Heart right ventricle (tissue), 16 donors: ENCODE measurements at regions not wholly inside any gene's neighbourhood (a gene's known extent, or its start where the extent isn't known, plus 50 kb on each side); places are given as distances from the start of the nearest gene placed in this dataset.

ENCODE experiments used
- ATAC-seq, 8 donors: fragments of 200-7000 bp; cut with Tn5 transposase; one replicate each; pipeline ENCODE4 v1.9.1; 2020; ENCODE audit warnings: mild to moderate bottlenecking in 8 of 8, moderate library complexity in 8 of 8, moderate number of reproducible peaks in 1 of 8
- DNase-seq, 2 donors: peaks; one replicate each; pipeline ENCODE4 v3.0.0-alpha.2; 2020
- H3K27ac ChIP-seq, 10 donors: fragments of 200-600 bp; sonication (generic) in 2 of 10; one replicate each; pipeline versions ENCODE4 v1.5.0 to v1.8.0; 2020 to 2022; ENCODE audit warnings: mild to moderate bottlenecking in 3 of 10
- H3K27me3 ChIP-seq, 7 donors: fragments of 200-600 bp; one replicate each; pipeline ENCODE4 v1.8.0; 2021 to 2022; ENCODE audit warnings: mild to moderate bottlenecking in 2 of 7
- H3K36me3 ChIP-seq, 9 donors: fragments of 200-600 bp; sonication (generic) in 1 of 9; one replicate each; pipeline versions ENCODE4 v1.5.0 to v1.8.0; 2020 to 2022; ENCODE audit warnings: mild to moderate bottlenecking in 2 of 9
- H3K4me1 ChIP-seq, 9 donors: fragments of 200-600 bp; sonication (generic) in 1 of 9; one replicate each; pipeline versions ENCODE4 v1.5.0 to v1.8.0; 2020 to 2022; ENCODE audit warnings: mild to moderate bottlenecking in 4 of 9
- H3K4me3 ChIP-seq, 10 donors: fragments of 200-600 bp; sonication (generic) in 2 of 10; one replicate each; pipeline versions ENCODE4 v1.5.0 to v1.8.0; 2020 to 2022; ENCODE audit warnings: mild to moderate bottlenecking in 7 of 10, moderate library complexity in 2 of 10
- H3K9me3 ChIP-seq, 11 donors: fragments of 200-600 bp in 10 of 11; sonication (generic) in 2 of 11; one replicate each; pipeline versions ENCODE4 v1.5.0 to v1.8.0; 2013 to 2022; ENCODE audit warnings: mild to moderate bottlenecking in 2 of 11, control low read depth in 1 of 11, moderate library complexity in 1 of 11
- CTCF ChIP-seq, 9 donors: fragments of 200-600 bp; sonication (generic) in 2 of 9; IDR thresholded peaks; one replicate each; pipeline versions ENCODE4 v1.5.0 to v1.8.0; 2021 to 2022; ENCODE audit warnings: antibody characterized with exemption in 9 of 9, mild to moderate bottlenecking in 5 of 9, moderate library complexity in 1 of 9
- WGBS, 2 donors: extraction: QIAGEN DNeasy Blood & Tissue Kit; methylation state at CpG; one replicate each; pipeline ENCODE4 v1.1.7; 2013; ENCODE audit warnings: inconsistent platforms in 1 of 2; 5-methylcytosine and 5-hydroxymethylcytosine counted together
- intact Hi-C, 10 donors: fragments of 100-400 bp; cut with DNase I; formaldehyde crosslinking; loops; one replicate each; pipeline versions ENCODE4 v1.11.1 to v1.14.2; 2022
- donor health status: Arrhythmogenic right ventricular cardiomyopathy.
- donor health status: ischemic (EF 13 %, LVEDD 7.1; RV severe dilation, severe dysfunction).
- donor health status: healthy with polysubstance abuse.
- donor health status: DM: no; HTN: yes; CAD: no.
- donor health status: DM: no; HTN: no; CAD: no.
- donor health status: ischemic (EF 25% LVEDD 6.9; RV normal size, moderate dysfunction).
- donor health status: ischemic (EF 25% LVEDD 5.7; RV mildly dilated, moderate dysfunction).
- donor health status: healthy.
- donor health status: DM: yes; HTN: yes; CAD: no.
- donor health status: Ischemic cardiomyopathy.
- donor health status: ischemic (EF 35%, LVEDD 5.7; RV mildly dilated, moderate dysfunction).
- donor health status: nonischemic (EF 11% LVEDD 7.7; RV severe dilation, severe dysfunction).
- donor health status: DM: yes; HTN: yes; CAD: no.
- donor health status: PGD.
- donor health status: ischemic (EF 29% LVEDD 5.4; RV normal size, mild dysfunction).
- donor health status: nonischemic (EF 23%, LVEDD 6.1; RV moderate dilation, normal function).

GRCh38 chr2:5538313-5538712 is 153.9 kb upstream of the SOX11 start:
- no peak for ATAC-seq
- 88 to 95% methylated on average over 1 of the region's 1 CpG for WGBS, 2 donors
- H3K36me3 ChIP-seq, result no peaks in the 10 kb centered on the region
- TF ChIP-seq CTCF (IDR thresholded peaks at IDR 0.05), result no peak
- no peak overlapping the region for H3K27ac ChIP-seq
- peaks cover 0 to 4% (median 0%) of the 10 kb centered on the region in 11 donors for H3K9me3 ChIP-seq
- H3K4me1 ChIP-seq, result peaks cover 0 to 9% (median 0%) of the 10 kb centered on the region in 9 donors
- DNase-seq, result no peak
- H3K27me3 ChIP-seq, result peaks cover 0 to 3% (median 0%) of the 10 kb centered on the region in 7 donors
- no peak overlapping the region for H3K4me3 ChIP-seq
- intact Hi-C loops, result no loop called here

- intact Hi-C loops, result no loop called here
- Histone ChIP-seq H3K27me3 (peaks cover 0 to 3% (median 0%) of the 10 kb centered on the region in 7 donors), H3K4me3 (no peak overlapping the region), H3K36me3 (no peaks in the 10 kb centered on the region), H3K9me3 (peaks cover 0 to 8% (median 0%) of the 10 kb centered on the region in 11 donors), H3K27ac (no peak overlapping the region), H3K4me1 (peaks cover 0 to 9% (median 0%) of the 10 kb centered on the region in 9 donors)
- 74 to 80% methylated on average over 8 of the region's 8 CpGs for WGBS, 2 donors
- ATAC-seq (no peak), DNase-seq (no peak)
- no peak for TF ChIP-seq CTCF (IDR thresholded peaks at IDR 0.05)
These were observed 153.4 kb upstream of the SOX11 start for GRCh38 chr2:5538772-5539171.

DNA sequence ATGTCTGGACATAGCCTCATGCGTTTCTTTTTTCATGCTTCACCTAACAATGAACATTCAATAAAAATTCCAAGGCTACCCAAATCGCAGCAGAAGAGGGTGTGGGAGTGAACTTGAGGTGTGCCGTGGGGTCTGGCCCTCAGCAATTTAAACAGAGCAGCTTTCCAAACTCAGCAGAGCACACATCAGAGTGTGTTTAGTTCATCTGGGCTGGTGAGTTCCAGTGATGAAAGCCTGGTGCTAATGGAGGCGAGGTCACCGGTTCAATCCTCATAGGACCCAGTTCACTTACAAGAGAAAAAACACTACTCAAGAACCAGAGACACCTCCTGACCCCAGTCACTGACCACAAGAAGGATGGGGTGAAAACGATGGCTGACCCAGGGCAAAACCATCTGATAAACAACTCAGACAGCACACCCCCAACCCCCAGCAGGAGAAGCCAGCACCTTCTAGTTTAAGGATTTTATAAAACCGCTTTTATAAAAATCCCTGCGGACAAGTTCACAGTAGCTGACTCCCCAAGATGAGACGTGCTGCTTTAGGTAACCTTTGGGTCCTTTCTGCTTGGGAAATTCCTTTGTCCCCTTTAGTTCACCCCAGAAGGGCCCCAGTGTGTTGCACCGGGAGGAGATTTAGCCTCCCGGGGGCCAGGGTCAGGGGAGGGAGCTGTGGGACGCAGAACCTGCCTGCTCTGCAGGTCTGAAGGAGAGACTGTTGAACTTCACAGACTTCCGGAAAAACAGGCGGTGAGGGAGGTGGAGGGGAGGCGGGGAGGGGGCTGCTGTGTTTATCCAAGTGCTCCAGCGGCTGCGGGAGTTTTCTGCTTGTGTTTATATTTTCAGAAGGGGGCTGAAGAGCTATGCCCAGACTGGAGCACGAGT is 152.7 kb upstream of the SOX11 start:
- DNase-seq, result no peak
- Histone ChIP-seq H3K36me3 (no peaks in the 10 kb centered on the region), H3K4me1 (peaks cover 0 to 9% (median 0%) of the 10 kb centered on the region in 9 donors), H3K27ac (no peak overlapping the region), H3K9me3 (peaks cover 0 to 16% (median 4%) of the 10 kb centered on the region in 11 donors), H3K4me3 (no peak overlapping the region), H3K27me3 (peaks cover 0 to 3% (median 0%) of the 10 kb centered on the region in 7 donors)
- intact Hi-C loops, result no loop called here
- WGBS, 2 donors, result 47 to 52% methylated on average over 18 of the region's 18 CpGs
- no peak for ATAC-seq
- TF ChIP-seq CTCF (IDR thresholded peaks at IDR 0.05), result no peak

DNA sequence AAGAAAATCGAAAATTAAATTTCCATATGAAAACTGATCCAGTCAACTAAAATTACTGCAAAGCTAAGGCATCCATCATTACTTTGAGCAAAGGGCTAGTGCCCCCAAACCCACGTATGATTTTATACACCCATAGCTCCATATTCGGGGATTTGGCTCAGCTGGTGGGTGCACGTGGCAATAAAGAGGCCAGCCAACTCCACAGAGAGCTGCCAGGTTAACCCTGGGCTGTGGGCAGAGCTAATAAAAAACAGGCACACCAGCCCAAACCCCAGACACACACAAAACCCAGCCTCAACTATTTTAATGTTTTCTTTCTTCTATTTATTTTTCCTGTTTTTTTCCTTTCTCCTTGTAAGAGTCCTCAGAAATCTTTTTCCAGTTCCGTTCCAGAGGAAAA is 151.3 kb upstream of the SOX11 start:
- no peaks in the 10 kb centered on the region for H3K36me3 ChIP-seq
- peaks cover 0 to 17% (median 4%) of the 10 kb centered on the region in 11 donors for H3K9me3 ChIP-seq
- H3K27ac ChIP-seq, result no peak overlapping the region
- H3K4me3 ChIP-seq, result no peak overlapping the region
- TF ChIP-seq CTCF (IDR thresholded peaks at IDR 0.05), result no peak
- H3K27me3 ChIP-seq, result no peaks in the 10 kb centered on the region
- 49 to 53% methylated on average over 5 of the region's 5 CpGs for WGBS, 2 donors
- peaks cover 0 to 9% (median 0%) of the 10 kb centered on the region in 9 donors for H3K4me1 ChIP-seq
- intact Hi-C loops, result no loop called here
- no peak for DNase-seq
- ATAC-seq, result no peak
